ENCODE measurements at regions not wholly inside any gene's neighbourhood (a gene's known extent, or its start where the extent isn't known, plus 50 kb on each side); places are given as distances from the start of the nearest gene placed in this dataset.
"Not testable (repeated sequence)": the region's sequence is repeated elsewhere in the genome, so short reads cannot be mapped to it uniquely, and the experiment has no call there.

DNA sequence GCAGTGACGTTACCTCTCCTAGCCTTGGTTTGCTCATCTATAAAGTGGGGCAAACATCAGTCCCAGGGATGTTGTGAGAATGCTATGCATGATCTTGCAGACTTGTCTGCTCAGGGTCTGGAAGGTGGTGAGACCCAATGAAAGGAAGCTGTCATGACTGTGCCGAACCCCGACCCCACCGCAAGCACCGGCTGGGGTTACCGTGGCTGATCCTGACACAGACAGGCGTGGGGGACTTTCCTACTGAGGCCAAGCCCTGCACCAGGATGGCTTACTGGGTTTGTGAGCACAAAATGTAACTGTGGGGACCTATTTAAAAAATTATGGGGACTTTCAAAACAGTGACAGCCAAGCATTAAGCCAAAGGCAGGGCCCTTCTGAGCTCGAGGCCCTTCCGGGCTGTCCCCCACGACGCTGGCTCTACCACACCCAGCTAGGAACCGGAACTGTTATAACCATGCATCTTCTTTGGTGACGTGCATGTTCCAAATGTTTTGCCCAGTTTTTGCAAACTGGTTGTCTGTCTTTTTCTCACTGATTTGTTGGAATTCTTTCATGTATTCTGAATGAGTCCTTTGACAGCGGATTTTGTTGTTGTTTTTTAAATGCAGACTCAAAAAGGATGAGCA, 76.6 kb upstream of the PMEPA1 start:
- no peak for DNase-seq (ENCODE audit: low spot score)

DNA sequence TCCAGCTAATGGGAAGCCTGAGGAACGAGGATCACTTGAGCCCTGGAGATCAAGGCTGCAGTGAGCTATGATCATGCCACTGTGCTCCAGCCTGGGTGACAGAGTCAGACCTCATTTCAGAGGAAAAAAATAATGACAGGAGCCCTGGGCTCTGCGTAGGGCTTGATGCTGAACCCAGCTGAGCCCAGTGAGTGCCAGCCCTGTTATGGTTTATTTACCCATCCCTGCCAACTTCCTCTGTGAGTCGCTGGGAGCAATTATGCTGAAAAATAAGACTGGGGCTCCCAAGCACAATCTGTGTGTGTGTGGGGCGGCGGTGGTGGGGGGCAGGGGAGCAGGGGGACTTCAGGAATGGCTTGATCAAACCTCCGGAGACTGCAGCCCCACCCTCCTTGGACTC, 75.9 kb upstream of the PMEPA1 start:
- no peak for DNase-seq (ENCODE audit: low spot score)

DNA sequence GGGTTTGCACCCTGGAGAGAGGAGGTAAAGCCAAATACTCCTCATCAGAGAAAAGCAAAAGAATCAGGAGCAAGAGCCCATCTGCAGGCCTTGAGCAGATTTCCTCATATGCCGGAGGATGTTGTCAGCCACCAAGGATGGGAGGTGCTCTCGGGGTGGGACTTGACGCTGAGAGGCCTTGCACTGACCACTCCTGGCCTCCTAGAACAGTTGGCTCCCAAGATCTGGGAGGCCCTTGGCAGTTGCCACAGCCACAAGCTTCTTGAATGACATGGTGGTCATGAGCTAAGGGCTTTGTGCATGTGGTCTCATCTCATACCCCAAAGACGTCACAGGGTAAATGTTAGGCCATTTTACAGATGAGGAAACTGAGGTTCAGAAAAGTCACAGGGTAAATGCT, 75.2 kb upstream of the PMEPA1 start:
- DNase-seq (ENCODE audit: low spot score): no peak

DNA sequence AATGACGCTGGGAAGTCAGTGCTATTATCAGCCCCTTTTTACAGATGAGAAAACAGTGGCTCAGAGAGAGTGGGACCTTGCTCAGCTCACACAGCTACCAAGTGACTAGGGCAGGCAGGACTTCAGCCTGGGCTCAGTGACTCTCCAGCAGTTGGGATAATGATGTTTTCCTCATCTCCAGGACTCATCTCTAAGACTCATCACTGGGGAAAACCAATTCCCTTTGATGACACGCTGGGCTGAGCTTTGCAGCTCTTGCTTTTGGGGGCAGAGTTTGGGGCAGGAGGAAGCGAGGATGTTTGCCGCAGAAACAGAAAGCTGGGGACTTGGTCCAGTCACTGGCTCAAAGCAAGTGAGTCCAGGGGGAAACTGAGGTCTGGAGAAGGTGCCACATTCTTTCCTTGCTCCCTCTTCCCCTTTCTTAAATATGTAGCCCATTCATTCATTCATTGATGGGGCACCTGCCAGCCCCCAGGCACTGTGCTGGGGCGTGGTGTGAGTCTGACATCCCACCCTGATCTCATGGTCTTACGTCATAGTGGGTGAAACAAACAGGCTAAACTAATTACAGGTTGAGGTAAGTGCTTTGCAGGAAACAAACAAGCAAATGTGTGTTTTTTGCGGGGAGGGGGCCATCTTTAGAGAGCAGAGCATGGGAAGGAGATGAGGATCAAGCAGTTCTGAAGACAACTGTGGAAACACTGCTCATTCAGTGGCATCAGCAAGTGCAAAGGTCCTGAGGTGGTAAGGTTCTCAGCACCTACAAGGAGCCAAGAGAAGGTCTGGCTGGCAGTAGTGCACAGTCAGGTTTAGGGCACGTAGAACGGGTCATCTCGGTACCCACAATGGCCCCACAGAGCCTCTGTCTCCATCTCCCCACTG, 74.4 kb upstream of the PMEPA1 start:
- DNase-seq (ENCODE audit: low spot score): no peak

DNA sequence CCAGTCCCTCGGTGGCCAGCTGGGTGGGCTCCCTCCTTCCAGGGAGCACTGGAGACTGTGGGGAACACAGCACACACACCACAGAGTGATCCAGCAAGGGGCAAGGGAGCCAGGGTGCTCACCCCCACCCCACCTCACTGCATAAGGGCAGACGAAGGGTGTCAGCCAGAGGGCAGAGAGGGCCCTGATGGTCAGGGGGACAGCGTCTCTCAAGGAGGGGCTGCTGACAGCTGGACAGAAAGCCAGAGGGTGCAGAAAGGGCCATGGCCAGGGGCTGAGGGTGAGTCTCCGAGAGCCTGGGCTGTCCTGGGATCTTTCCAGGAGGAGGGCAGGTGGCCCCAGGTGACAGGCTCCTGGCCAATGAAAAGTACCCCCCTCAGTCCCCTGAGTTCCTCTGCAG, 73.4 kb upstream of the PMEPA1 start:
- no peak for DNase-seq (ENCODE audit: low spot score)

DNA sequence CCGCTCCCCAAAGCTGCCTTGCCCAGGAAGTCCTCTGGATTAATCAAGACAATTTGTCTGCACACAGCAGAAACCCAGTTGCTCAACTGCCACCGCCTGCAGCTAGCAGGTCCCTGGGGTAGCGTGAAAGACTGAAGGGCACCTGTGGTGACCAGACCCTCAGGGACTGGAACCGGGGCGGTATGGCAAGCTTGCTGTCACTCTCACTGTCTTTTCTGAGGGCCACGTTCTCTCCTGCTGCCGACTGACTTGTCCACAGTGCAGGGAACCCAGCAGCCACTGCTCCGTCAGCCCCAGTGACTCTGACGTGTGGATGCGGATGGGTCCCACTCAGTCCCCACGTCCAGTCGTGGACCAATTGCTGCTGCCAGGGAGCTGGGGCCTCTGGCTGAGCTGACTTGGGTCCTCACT, 72.8 kb upstream of the PMEPA1 start:
- DNase-seq (ENCODE audit: low spot score): no peak

DNA sequence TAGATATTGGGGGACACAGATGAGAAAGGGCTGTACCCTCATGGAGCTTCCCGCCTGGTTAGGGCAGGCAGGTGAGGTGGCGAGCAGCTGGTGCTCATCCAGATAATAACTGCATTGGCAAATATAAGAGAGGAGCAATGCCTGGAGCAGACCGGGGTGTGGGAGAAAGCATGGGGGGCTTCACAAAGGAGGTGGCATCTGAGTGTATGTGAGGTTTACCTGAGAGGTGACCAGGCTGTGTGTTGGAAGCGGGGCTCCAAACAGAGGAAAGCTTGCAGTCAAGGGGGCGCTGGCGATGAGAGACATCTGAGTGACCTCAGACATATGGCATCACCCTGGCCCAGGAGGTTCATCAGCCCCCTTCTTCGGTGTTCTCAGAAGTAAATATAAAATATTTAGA, 72.1 kb upstream of the PMEPA1 start:
- DNase-seq (ENCODE audit: low spot score): no peak

DNA sequence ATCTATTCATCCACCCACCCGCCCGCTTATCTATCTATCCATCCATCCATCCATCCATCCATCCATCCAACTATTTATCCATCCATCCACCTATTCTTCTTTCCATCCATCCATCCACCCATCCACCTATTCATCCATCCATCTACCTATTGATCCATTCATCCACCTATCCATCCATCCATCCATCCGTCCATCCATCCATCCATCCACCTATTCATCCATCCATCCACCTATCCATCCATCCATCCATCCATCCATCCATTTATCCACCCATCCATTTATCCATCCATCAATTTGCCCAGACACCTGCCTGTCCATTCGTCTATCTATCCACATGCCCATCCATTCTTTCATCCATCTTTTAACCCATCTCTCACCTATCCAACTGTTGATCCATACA, 71.1 kb upstream of the PMEPA1 start:
- DNase-seq (ENCODE audit: low spot score): no peak

DNA sequence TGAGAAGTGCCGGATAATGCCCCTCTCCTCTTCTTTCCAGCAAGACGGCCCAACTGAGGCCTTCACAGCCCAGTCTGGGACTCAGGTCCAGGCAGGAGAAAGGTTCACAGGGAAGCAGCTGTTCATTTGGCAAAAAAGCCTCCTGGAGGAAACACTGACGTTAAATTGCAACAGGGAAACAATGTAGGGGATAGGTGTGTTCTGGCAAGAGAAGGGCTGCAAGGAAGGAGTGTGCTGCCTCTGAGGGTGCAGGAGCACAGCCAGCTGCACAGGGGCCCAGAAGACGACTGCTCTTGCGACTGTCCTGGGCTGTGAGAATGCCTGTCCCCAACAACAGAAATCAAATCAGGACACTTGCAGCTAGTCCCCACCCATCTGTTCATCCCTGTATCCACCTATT, 70.6 kb upstream of the PMEPA1 start:
- no peak for DNase-seq (ENCODE audit: low spot score)

DNA sequence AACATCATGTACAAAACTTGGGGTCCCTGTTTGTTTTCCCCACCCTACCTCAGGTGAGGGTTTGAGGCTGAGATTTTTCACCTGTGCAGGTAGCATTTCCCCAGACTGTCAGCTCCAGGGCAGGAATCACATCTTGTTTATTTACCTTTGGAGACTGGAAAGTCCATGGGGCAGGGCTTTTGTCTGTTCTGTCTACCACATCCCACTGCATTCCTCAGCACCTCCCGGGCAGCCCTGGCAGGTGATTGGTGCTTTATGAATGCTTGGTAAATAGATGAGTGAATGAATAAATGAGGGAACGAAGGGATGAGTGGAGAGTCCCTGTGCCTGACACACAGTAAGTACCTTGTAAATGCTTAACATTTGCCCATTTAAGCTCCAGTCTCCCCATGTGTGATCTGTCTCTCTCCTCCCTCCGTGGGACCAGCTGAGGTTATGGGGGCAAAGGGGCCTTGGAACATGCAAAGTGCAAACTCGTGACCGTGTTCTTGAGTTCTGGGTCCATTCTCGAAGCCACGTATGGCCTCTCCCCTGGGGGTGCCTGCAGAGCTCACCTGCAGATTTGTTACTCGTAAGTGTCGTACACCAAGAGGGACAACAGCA, 69.7 kb upstream of the PMEPA1 start:
- no peak for DNase-seq (ENCODE audit: low spot score)

DNA sequence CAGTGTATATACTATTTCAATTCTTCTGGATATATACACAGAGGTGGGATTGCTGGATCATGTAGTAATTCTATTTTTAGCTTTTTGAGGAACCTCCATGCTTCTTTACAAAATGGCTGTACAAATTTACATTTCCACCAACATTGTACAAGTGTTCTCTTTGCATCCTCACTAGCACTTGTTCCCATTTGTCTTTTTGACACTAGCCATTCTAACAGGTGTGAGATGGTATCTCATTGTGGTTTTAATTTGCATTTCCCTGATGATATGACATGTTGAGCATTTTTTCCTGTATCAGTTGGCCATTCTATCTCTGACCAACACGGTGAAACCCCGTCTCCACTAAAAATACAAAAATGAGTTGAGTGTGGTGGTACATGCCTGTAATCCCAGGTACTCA, 68.1 kb upstream of the PMEPA1 start:
- no peak for DNase-seq (ENCODE audit: low spot score)

DNA sequence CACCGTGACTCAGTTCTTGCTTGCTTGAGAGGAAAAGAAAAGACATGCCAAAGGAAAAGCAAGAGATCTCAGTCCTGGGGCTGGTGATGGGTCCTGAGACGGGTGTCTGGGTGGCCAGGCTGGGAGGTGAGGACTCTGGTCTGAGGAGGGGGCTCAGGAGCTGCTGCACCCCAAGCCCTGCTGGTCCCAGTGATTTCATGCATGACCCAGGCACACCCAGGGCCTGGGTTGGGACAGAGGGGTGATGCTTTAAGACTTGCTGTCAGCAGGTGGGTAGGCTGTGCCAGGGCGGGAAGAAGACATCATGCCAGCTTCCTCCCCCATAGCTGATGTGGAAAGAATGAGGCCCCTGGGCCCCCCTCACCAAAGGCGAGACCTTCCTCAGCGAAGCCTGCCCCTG, 65.1 kb upstream of the PMEPA1 start:
- no peak for DNase-seq (ENCODE audit: low spot score)

DNA sequence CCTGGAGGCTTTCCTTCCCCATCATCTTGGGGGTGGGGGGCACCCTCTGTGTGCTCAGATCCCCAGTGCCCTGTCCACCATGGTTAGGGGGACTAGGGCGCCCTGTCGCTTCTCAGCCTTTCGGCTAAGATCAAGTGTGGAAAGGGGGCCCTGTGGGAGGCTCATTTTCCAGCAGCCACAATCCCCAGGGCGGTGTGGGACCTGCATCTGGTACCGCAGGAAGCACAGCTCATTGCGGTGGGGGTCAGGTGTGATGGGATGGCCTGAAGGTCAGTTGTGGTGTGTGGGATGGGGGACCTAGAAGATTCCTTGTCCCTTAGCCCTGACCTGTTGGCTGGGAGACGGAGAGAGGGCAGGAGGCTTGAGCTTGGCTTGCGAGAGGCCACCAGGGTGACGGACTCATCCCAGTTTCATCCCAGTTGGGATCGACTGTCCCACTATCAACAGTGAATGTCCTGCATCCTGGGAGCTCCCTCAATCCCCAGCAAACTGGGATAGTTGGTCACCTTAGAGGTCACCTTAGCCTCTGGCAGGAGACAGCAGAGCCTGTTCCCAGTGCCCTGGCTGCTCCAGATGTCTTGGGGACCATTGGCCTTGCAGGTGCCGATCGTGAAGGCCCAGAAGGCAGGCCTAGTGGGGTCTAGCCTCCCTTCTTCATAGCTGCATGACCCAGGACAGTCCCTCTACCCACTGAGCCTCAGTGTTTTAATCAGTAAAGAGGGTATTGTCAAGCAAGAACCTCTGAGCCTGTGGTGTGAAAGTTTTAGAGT, 64.5 kb upstream of the PMEPA1 start:
- no peak for DNase-seq (ENCODE audit: low spot score)

DNA sequence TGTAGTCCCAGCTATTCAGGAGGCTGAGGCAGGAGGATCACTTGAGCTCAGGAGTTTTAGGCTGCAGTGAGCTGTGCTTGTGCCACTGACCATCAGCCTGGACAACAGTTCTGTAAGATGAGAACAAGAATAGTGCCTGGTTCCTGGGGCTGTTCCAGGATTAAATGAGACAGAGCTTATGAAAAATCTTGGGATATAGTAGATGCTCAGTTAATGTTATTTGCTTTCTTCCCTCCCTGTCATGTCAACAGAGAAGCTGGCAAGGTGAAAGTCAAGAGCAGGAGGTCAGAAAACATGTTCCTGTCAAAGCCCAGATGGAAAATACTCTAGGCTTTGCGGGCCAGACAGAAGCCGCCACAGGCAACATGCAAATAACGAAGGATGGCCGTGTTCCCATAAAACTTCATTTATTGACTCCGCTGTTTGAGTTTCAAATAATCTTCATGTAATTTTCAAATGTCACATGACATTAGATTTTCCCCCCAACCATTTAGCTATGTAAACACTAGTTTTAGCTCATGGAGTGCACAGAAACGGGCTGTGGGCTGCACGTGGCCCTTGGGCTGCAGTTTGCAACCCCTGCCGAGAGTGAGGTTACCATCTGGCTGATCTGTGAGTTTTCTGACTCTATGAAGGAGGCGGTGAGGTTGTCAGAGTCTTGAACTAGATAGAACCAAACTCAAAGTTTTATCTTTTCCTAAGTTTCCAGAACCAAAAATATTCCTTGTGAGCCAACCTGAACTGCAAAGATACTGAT, 63.4 kb upstream of the PMEPA1 start:
- DNase-seq (ENCODE audit: low spot score): no peak

DNA sequence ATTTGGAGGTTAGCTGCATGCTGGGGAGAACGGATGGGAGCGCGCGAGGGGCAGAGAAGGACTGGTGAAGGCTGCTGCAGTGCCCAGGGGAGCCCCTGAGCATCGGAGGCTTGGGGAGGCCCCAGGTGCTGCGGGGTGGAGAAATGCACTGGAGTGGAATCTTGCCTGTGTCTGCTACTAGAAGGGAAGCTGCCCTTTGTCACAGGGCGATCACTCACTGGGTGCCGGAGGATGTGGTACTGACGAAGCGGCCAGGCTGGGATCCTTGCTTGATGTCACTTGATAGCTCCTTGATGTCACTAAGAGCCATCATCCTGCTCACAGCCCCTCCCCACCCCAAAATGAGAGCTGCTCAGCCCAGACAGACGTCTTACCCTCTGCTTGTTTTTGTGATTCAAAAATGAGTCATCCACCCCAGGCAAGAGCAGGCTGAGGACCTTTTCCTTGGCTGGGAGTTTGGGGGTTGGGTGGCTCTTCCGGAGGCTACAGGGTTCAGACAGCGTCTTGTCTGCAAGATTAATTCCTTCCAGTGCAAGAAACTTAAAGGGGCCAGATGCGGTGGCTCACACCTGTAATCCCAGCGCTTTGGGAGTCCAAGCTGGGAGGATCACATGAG, 62.6 kb upstream of the PMEPA1 start:
- DNase-seq (ENCODE audit: low spot score): peak; percentile 23

DNA sequence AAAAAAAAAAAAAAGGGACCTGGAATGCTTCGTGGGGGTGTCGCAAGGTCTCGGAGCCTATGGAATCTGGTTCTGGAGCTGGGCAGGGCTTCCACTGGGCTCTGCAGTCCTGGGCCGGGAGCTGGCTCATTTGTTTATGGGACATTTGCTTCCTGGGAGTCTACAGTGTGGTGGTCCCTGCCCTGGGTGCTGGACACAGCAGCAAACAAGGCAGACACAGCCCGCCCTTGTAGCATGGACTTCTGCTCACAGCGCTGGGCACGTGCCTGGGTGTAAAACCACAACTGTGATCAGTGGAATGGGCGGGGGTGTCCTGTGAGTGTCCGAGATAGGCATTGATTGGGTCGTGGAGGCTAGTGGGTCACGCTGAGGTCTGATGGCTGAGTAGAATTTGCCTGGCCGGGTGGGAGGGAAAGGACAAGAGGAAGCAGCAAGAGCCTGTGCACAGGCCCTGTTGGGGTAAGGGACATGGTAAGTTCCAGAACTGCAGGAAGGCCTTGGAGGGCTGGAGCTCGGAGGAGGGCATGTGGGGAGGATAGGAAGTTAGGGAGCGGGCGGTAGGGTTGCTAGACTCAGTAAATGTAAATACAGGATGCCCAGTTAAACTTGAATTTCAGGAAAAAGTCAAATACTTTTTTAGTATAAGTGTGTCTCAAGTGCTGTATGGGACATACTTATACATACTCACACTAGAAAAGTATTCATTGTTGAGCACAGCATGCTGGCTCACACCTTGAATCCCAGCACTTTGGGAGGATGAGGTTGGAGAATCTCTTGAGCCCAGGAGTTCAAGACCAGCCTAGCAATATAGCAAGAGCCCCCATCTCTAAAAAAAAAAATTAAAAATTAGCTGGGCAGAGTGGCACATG, 61.3 kb upstream of the PMEPA1 start:
- DNase-seq (ENCODE audit: low spot score): no peak

DNA sequence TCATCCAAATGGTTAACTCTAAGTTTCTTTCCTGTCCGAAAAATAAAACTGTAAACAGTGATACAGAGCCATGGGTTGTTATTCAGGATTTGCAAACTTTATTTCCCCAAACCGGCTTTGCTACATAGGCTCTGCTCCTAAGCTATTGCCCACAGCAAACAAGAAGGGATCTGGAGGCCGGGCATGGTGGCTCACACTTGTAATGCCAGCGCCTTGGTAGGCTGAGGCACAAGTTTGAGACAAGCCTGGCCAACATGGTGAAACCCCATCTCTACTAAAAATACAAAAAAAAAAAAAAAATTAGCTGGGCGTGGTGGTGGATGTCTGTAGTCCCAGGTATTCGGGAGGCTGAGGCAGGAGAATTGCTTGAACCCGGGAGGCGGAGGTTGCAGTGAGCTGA, 60.6 kb upstream of the PMEPA1 start:
- not testable (repeated sequence) for DNase-seq (ENCODE audit: low spot score)

DNA sequence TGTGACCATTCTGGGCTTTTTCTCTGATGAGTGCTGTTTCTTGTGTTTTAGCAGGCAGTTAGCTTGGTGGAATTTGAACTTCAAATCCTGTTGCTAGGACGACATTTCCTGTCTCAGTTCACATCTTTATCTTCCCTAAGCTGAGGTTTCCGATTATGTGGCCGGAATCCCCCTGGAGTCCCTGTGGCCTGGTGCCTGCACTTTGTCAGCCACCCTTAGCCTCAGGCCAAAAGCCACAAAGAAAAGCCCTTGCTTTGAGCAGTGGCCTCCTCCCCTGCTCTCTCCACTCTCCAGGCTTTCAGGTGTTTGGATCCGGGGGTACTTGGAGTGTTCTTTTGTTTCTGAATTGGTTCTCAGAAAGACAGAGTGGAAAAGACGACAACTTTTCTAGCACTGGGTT, 59.9 kb upstream of the PMEPA1 start:
- DNase-seq (ENCODE audit: low spot score): no peak

DNA sequence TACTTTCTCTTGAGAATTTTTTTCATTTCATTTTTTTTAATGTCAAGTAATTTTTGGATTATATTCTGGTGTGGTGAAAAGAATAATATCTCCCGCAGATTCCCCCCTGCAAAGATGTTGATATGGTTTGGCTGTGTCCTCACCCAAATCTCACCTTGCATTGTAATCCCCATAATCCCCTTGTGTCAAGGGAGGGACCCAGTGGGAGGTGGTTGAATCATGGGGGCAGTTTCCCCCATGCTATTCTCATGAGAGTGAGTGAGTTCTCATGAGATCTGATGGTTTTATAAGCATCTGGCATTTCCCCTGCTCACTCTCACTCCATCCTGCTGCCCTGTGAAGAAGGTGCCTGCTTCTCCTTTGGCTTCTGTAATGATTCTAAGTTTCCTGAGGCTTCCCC, 58.7 kb upstream of the PMEPA1 start:
- no peak for DNase-seq (ENCODE audit: low spot score)

DNA sequence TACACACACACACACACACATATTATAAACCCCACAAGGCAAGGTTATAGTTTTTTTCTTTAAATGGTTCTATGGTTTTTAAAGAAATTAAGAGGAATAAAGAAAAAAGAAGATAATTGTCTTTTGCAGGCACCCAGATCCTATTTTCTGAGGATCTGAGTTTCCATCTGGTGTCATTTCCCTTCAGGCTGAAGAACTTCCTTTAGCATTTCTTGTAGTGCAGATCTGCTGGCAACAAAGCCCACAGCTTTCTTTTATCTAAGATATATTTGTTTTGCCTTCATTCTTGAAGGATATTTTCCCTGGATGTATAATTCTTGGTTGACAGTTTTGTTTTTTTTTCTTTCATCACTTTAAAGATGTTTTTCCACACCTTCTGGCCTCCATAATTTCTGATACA, 57.6 kb upstream of the PMEPA1 start:
- no peak for DNase-seq (ENCODE audit: low spot score)

DNA sequence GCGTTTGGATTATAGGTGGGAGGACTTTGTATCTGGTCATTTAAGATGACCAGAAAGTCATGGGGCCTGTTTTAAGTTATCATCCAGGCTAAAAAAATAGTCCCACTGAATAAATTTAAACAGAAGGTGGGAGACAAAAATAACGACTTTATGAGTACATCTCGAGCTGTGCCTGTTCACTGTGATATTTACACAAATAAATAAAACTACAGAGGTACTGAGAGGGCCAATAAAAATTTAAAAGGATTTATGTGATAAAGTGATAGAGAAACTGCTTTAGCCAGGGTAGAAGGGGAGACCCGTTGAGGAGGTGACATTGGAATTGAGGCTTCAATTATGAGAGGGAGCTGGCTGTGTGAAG, 53.4 kb upstream of the PMEPA1 start:
- DNase-seq (ENCODE audit: low spot score): no peak
